Mucosa of descending colon (tissue), 3 donors: ENCODE measurements at regions not wholly inside any gene's neighbourhood (a gene's known extent, or its start where the extent isn't known, plus 50 kb on each side); places are given as distances from the start of the nearest gene placed in this dataset.

Experiments used
- ATAC-seq: fragments of 200-7000 bp; cut with Tn5 transposase; one replicate; pipeline ENCODE4 v1.9.1; 2020; ENCODE audit warnings: mild to moderate bottlenecking, moderate library complexity
- DNase-seq, 3 donors: peaks; one replicate each; pipeline ENCODE4 v3.0.0-alpha.2; 2020
- H3K36me3 ChIP-seq: fragments of 200-600 bp; one replicate; pipeline ENCODE4 v1.8.0; 2021; ENCODE audit warnings: low read depth, mild to moderate bottlenecking
- H3K4me1 ChIP-seq: fragments of 200-600 bp; one replicate; pipeline ENCODE4 v1.8.0; 2021; ENCODE audit warnings: low read depth, mild to moderate bottlenecking
- H3K4me3 ChIP-seq: fragments of 200-600 bp; one replicate; pipeline ENCODE4 v1.8.0; 2021; ENCODE audit warnings: mild to moderate bottlenecking
- H3K9me3 ChIP-seq: fragments of 200-600 bp; one replicate; pipeline ENCODE4 v1.8.0; 2021; ENCODE audit warnings: mild to moderate bottlenecking
- CTCF ChIP-seq: fragments of 200-600 bp; IDR thresholded peaks from one replicate; pipeline ENCODE4 v1.8.0; 2022; ENCODE audit warnings: antibody characterized with exemption, mild to moderate bottlenecking
- intact Hi-C, 2 donors: fragments of 100-400 bp; cut with DNase I in 1 of 2; cut with micrococcal nuclease in 1 of 2; formaldehyde crosslinking; loops; one replicate each; pipeline versions ENCODE4 v1.11.0 to v1.11.1; 2022; cut with DNase I, micrococcal nuclease
- donor health status: DM: no; HTN: no; CAD: no; lungs with moderate emphysema.
- donor health status: DM: no; HTN: no; CAD: no.
- donor health status: DM: no; HTN: yes; CAD: no.

GRCh38 chr18:40921845-40922629, 1033.0 kb upstream of the PIK3C3 start:
- intact Hi-C loops, result no loop called here
- H3K4me1 ChIP-seq, result no peaks in the 10 kb centered on the region
- no peak overlapping the region for H3K4me3 ChIP-seq
- no peaks in the 10 kb centered on the region for H3K36me3 ChIP-seq
- DNase-seq (no peak), ATAC-seq (no peak)
- no peaks in the 10 kb centered on the region for H3K9me3 ChIP-seq
- no peak for TF ChIP-seq CTCF

GRCh38 chr18:40917056-40917455, 1038.0 kb upstream of the PIK3C3 start:
- Histone ChIP-seq H3K36me3 (no peaks in the 10 kb centered on the region), H3K4me1 (no peaks in the 10 kb centered on the region), H3K9me3 (no peaks in the 10 kb centered on the region), H3K4me3 (no peak overlapping the region)
- no peak for TF ChIP-seq CTCF
- DNase-seq, result no peak
- ATAC-seq, result no peak
- intact Hi-C loops, result no loop called here

- TF ChIP-seq CTCF, result no peak
- intact Hi-C loops, result no loop called here
- no peak overlapping the region for H3K4me3 ChIP-seq
- DNase-seq, result no peak
- H3K9me3 ChIP-seq, result no peaks in the 10 kb centered on the region
- ATAC-seq, result no peak
- H3K4me1 ChIP-seq, result no peaks in the 10 kb centered on the region
- H3K36me3 ChIP-seq, result no peaks in the 10 kb centered on the region
These were observed 1039.3 kb upstream of the PIK3C3 start for GRCh38 chr18:40915724-40916123.

- TF ChIP-seq CTCF, result no peak
- Histone ChIP-seq H3K4me3 (no peak overlapping the region), H3K4me1 (no peaks in the 10 kb centered on the region), H3K9me3 (no peaks in the 10 kb centered on the region), H3K36me3 (no peaks in the 10 kb centered on the region)
- intact Hi-C loops, result no loop called here
- ATAC-seq (no peak), DNase-seq (no peak)
These were observed 1043.3 kb upstream of the PIK3C3 start for GRCh38 chr18:40911582-40912254.

GRCh38 chr18:40911041-40911440, 1044.0 kb upstream of the PIK3C3 start:
- DNase-seq (no peak), ATAC-seq (no peak)
- no peaks in the 10 kb centered on the region for H3K4me1 ChIP-seq
- H3K4me3 ChIP-seq, result no peak overlapping the region
- intact Hi-C loops, result no loop called here
- H3K36me3 ChIP-seq, result no peaks in the 10 kb centered on the region
- TF ChIP-seq CTCF, result no peak
- no peaks in the 10 kb centered on the region for H3K9me3 ChIP-seq
